Endothelial cell of umbilical vein (primary cell): ENCODE measurements at regions not wholly inside any gene's neighbourhood (a gene's known extent, or its start where the extent isn't known, plus 50 kb on each side); places are given as distances from the start of the nearest gene placed in this dataset.

Source experiments
- BruUV-seq: library from RNA; stranded (reverse); fragments of 400-500 nt; replicated peaks from 2 replicates; lab custom pipeline; 2021; lab: Mats Ljungman, UMichigan
- CTCF ChIA-PET: fragments of 300-600, 350-600 bp; sonication (Branson Sonifier 250); formaldehyde crosslinking; loops from one replicate; lab custom pipeline; 2021; ENCODE audit warnings: antibody characterized with exemption, inconsistent platforms; lab: Charles Lee
- POLR2A ChIA-PET: fragments of 300-600, 350-600 bp; sonication (Branson Sonifier 250); formaldehyde crosslinking; loops from one replicate; lab custom pipeline; 2021; ENCODE audit warnings: antibody characterized with exemption, inconsistent platforms; lab: Charles Lee
- DNase-seq: peaks from one replicate; pipeline ENCODE4 v3.0.0-alpha.2; 2011; ENCODE audit warnings: low read depth, low spot score
- FAIRE-seq: peaks from 2 replicates; lab custom pipeline; 2011; peaks lifted over from hg19 to GRCh38; lab: Jason Lieb, UNC
- H2AFZ ChIP-seq: 2 replicates; pipeline ENCODE4 v1.6.0; 2012; ENCODE audit warnings: low read depth, low read length, control low read depth, inconsistent platforms
- H3K27ac ChIP-seq: 2 replicates; pipeline ENCODE4 v1.5.1; 2011; ENCODE audit warnings: low read depth, mild to moderate bottlenecking, control low read depth, low read length, moderate library complexity; ENCODE audit not compliant: insufficient read depth
- H3K27me3 ChIP-seq, 2 experiments: 2 replicates each; pipeline versions ENCODE4 v1.6.0 to v1.6.1; 2011; ENCODE audit warnings: low read length in 2 of 2, mixed read lengths in 1 of 2; ENCODE audit not compliant: control insufficient read depth in 2 of 2, insufficient read depth in 2 of 2
- H3K36me3 ChIP-seq, 2 experiments: 2 replicates in 1 of 2; 3 replicates in 1 of 2; pipeline ENCODE4 v1.5.1; 2011; ENCODE audit warnings: low read length in 2 of 2, mild to moderate bottlenecking in 1 of 2, moderate library complexity in 1 of 2; ENCODE audit not compliant: control insufficient read depth in 2 of 2, insufficient read depth in 2 of 2; ENCODE audit errors: extremely low read depth in 1 of 2
- H3K4me1 ChIP-seq: 3 replicates; pipeline ENCODE4 v1.5.1; 2011; ENCODE audit warnings: mild to moderate bottlenecking, low read length; ENCODE audit not compliant: control insufficient read depth, insufficient read depth; ENCODE audit errors: extremely low read depth
- H3K4me2 ChIP-seq: 2 replicates; pipeline ENCODE4 v1.6.1; 2011; ENCODE audit warnings: low read length, control low read depth, mixed read lengths; ENCODE audit not compliant: insufficient read depth
- H3K4me3 ChIP-seq, 3 experiments: fragments of 200-600 bp in 1 of 3; sonication (generic), shearing (Covaris generic) in 1 of 3; replicated peaks in 1 of 3; 2 replicates each; pipeline ENCODE4 v1.5.1; 2011 to 2016; ENCODE audit warnings: control low read depth in 3 of 3, low read length in 3 of 3, mild to moderate bottlenecking in 2 of 3, inconsistent platforms in 1 of 3, low read depth in 1 of 3, moderate library complexity in 1 of 3; ENCODE audit not compliant: insufficient read depth in 1 of 3
- H3K79me2 ChIP-seq: 2 replicates; pipeline ENCODE4 v1.6.0; 2012; ENCODE audit warnings: low read length, inconsistent platforms; ENCODE audit not compliant: control insufficient read depth, insufficient read depth
- H3K9ac ChIP-seq: replicated peaks from 2 replicates; pipeline ENCODE3; 2011; ENCODE audit warnings: low read length, control low read depth; ENCODE audit not compliant: insufficient read depth; ENCODE audit errors: extremely low read depth
- H3K9me1 ChIP-seq: replicated peaks from 3 replicates; pipeline ENCODE4 v1.6.0; 2011; ENCODE audit warnings: mild to moderate bottlenecking, low read length; ENCODE audit not compliant: control insufficient read depth, insufficient read depth; ENCODE audit errors: extremely low read depth
- H3K9me3 ChIP-seq: replicated peaks from 2 replicates; pipeline ENCODE4 v1.5.1; 2012; ENCODE audit warnings: low read length, inconsistent platforms; ENCODE audit not compliant: control insufficient read depth, insufficient read depth
- H4K20me1 ChIP-seq: replicated peaks from 2 replicates; pipeline ENCODE3; 2011; ENCODE audit warnings: mild to moderate bottlenecking, low read length; ENCODE audit not compliant: control insufficient read depth, insufficient read depth; ENCODE audit errors: extremely low read depth
- EZH2 ChIP-seq: IDR thresholded peaks from 2 replicates; pipeline ENCODE4 v1.6.1; 2012; ENCODE audit warnings: borderline replicate concordance, low read depth, mild to moderate bottlenecking, moderate library complexity, low read length, inconsistent platforms; ENCODE audit not compliant: severe bottlenecking
- FOS ChIP-seq: IDR thresholded peaks from 2 replicates; pipeline ENCODE4 v1.6.1; 2011; ENCODE audit warnings: mild to moderate bottlenecking, low read length, moderate library complexity, borderline replicate concordance; ENCODE audit not compliant: insufficient read depth
- GATA2 ChIP-seq: IDR thresholded peaks from 2 replicates; pipeline ENCODE4 v1.7.0; 2011; ENCODE audit warnings: low read depth, mild to moderate bottlenecking, moderate library complexity, mixed read lengths, low read length; ENCODE audit not compliant: insufficient read length, insufficient read depth
- JUN ChIP-seq: IDR thresholded peaks from 2 replicates; pipeline ENCODE4 v1.6.1; 2011; ENCODE audit warnings: borderline replicate concordance, low read depth; ENCODE audit not compliant: insufficient read length, insufficient read depth
- MYC ChIP-seq: IDR thresholded peaks from one replicate; pipeline ENCODE4 v1.6.1; 2011; ENCODE audit warnings: mild to moderate bottlenecking, low read depth, low read length
- POLR2A ChIP-seq: IDR thresholded peaks from 2 replicates; pipeline ENCODE4 v1.6.1; 2012; ENCODE audit warnings: low read depth, mild to moderate bottlenecking, control low read depth, low read length
- POLR2AphosphoS5 ChIP-seq: IDR thresholded peaks from 2 replicates; pipeline ENCODE4 v1.6.1; 2012; ENCODE audit warnings: low read depth, mild to moderate bottlenecking, control low read depth, low read length, moderate library complexity; ENCODE audit not compliant: insufficient read depth
- dilution Hi-C: fragments of 300-500 bp; cut with MboI; formaldehyde crosslinking; loops from one replicate; pipeline ENCODE4 v1.15.0; 2019; ENCODE audit warnings: low sequenced_read_pairs; ENCODE audit not compliant: extremely low pct_ligation_motif_present
- intact Hi-C: fragments of 100-400 bp; cut with micrococcal nuclease; formaldehyde crosslinking; loops from one replicate; pipeline ENCODE4 v1.10.0; 2022
- TF ChIP-seq, protein P1 (sequence below): IDR thresholded peaks from 2 replicates; pipeline ENCODE4 v1.6.1; 2011; ENCODE audit not compliant: insufficient read depth, insufficient read length
- TF ChIP-seq, protein P2 (sequence below), 2 donors: IDR thresholded peaks; 1 replicate in 1 of 2; 2 replicates in 1 of 2; pipeline ENCODE4 v1.5.1; 2011; ENCODE audit warnings: low read length in 2 of 2, mild to moderate bottlenecking in 2 of 2, moderate library complexity in 2 of 2, control low read depth in 1 of 2, inconsistent platforms in 1 of 2, low read depth in 1 of 2; ENCODE audit not compliant: insufficient read depth in 1 of 2; ENCODE audit errors: extremely low read depth in 1 of 2

DNA sequence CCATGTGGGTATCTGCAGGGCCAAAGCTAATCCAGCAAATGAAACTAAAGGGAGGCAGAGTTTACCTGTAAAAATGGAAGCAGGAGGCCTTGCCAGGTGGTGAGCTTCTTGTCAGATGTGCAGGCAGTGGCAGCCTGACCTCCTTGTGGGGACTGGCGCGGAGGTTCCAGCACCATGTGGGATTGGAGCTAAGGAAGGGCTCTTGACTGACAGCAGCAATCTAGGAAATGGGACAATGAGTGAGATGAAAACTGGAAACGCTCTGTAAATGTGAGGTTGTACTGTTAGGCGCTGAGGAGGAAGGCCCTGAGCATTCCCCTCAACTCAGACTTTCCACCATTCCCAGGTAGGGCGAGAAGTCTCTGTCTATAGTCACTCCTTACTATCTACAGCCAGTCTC is 81.8 kb upstream of the ARMC2 start:
- Histone ChIP-seq H3K9me1 (no peaks in the 10 kb centered on the region), H3K4me3 (no peak overlapping the region), H3K36me3 (no peaks in the 10 kb centered on the region), H3K9me3 (no peaks in the 10 kb centered on the region), H4K20me1 (no peaks in the 10 kb centered on the region), H3K4me2 (no peak overlapping the region), H3K4me1 (no peaks in the 10 kb centered on the region), H3K9ac (no peak overlapping the region), H3K27me3 (no peaks in the 10 kb centered on the region), H2AFZ (no peak overlapping the region), H3K27ac (no peak overlapping the region), H3K79me2 (no peaks in the 10 kb centered on the region)
- no TSS peak for BruUV-seq
- FAIRE-seq (no peak), DNase-seq (no peak)
- CTCF ChIA-PET, result no interaction called here
- intact Hi-C loops, result no loop called here
- dilution Hi-C loops, result no loop called here
- no peak for TF ChIP-seq FOS
- TF ChIP-seq MYC, result no peak
- no peak for TF ChIP-seq EZH2
- TF ChIP-seq, protein P1, sequence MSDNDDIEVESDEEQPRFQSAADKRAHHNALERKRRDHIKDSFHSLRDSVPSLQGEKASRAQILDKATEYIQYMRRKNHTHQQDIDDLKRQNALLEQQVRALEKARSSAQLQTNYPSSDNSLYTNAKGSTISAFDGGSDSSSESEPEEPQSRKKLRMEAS, result no peak
- TF ChIP-seq JUN, result no peak
- TF ChIP-seq POLR2AphosphoS5, result no peak
- TF ChIP-seq POLR2A, result no peak
- TF ChIP-seq, protein P2, sequence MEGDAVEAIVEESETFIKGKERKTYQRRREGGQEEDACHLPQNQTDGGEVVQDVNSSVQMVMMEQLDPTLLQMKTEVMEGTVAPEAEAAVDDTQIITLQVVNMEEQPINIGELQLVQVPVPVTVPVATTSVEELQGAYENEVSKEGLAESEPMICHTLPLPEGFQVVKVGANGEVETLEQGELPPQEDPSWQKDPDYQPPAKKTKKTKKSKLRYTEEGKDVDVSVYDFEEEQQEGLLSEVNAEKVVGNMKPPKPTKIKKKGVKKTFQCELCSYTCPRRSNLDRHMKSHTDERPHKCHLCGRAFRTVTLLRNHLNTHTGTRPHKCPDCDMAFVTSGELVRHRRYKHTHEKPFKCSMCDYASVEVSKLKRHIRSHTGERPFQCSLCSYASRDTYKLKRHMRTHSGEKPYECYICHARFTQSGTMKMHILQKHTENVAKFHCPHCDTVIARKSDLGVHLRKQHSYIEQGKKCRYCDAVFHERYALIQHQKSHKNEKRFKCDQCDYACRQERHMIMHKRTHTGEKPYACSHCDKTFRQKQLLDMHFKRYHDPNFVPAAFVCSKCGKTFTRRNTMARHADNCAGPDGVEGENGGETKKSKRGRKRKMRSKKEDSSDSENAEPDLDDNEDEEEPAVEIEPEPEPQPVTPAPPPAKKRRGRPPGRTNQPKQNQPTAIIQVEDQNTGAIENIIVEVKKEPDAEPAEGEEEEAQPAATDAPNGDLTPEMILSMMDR (IDR thresholded peaks at IDR 0.05; ENCODE audit: extremely low read depth in 1 of 2, insufficient read depth in 1 of 2, low read depth in 1 of 2, low read length in 2 of 2), result no peak
- no peak for TF ChIP-seq GATA2
- POLR2A ChIA-PET, result no interaction called here
